ENCODE measurements at regions not wholly inside any gene's neighbourhood (a gene's known extent, or its start where the extent isn't known, plus 50 kb on each side); places are given as distances from the start of the nearest gene placed in this dataset.

GRCh38 chr2:149906886-149907285 lies 319.3 kb upstream of the MMADHC start:
- H3K4me3 ChIP-seq = no peak overlapping the region
- H3K9me3 ChIP-seq = no peaks in the 10 kb centered on the region
- 76% methylated on average over 5 of the region's 5 CpGs for WGBS
- H3K4me1 ChIP-seq = no peaks in the 10 kb centered on the region
- no peaks in the 10 kb centered on the region for H3K27me3 ChIP-seq
- no peaks in the 10 kb centered on the region for H3K36me3 ChIP-seq
- no peak for TF ChIP-seq POLR2A (IDR thresholded peaks at IDR 0.05)
- TF ChIP-seq POLR2AphosphoS5 (IDR thresholded peaks at IDR 0.05) = no peak
- TF ChIP-seq CTCF (IDR thresholded peaks at IDR 0.05) = no peak
- no peak for TF ChIP-seq EP300 (IDR thresholded peaks at IDR 0.05)
- DNase-seq (ENCODE audit: low spot score in 2 of 2) = no peak
- no peak overlapping the region for H3K27ac ChIP-seq

GRCh38 chr2:149904352-149905175 lies 317.0 kb upstream of the MMADHC start:
- H3K4me1 ChIP-seq = no peaks in the 10 kb centered on the region
- 80% methylated on average over 7 of the region's 7 CpGs for WGBS
- H3K4me3 ChIP-seq = no peak overlapping the region
- no peak overlapping the region for H3K27ac ChIP-seq
- H3K36me3 ChIP-seq = no peaks in the 10 kb centered on the region
- H3K9me3 ChIP-seq = no peaks in the 10 kb centered on the region
- TF ChIP-seq EP300 (IDR thresholded peaks at IDR 0.05) = no peak
- TF ChIP-seq POLR2A (IDR thresholded peaks at IDR 0.05) = no peak
- TF ChIP-seq CTCF (IDR thresholded peaks at IDR 0.05) = no peak
- no peak for DNase-seq (ENCODE audit: low spot score in 2 of 2)
- H3K27me3 ChIP-seq = no peaks in the 10 kb centered on the region

GRCh38 chr2:149903626-149904025 lies 316.1 kb upstream of the MMADHC start:
- no peak overlapping the region for H3K27ac ChIP-seq
- H3K27me3 ChIP-seq = no peaks in the 10 kb centered on the region
- no peak overlapping the region for H3K4me3 ChIP-seq
- no peaks in the 10 kb centered on the region for H3K4me1 ChIP-seq
- DNase-seq (ENCODE audit: low spot score in 2 of 2) = no peak
- no peak for TF ChIP-seq EP300 (IDR thresholded peaks at IDR 0.05)
- TF ChIP-seq POLR2A (IDR thresholded peaks at IDR 0.05) = no peak
- no peak for TF ChIP-seq CTCF (IDR thresholded peaks at IDR 0.05)
- no peak for TF ChIP-seq POLR2AphosphoS5 (IDR thresholded peaks at IDR 0.05)
- no peaks in the 10 kb centered on the region for H3K36me3 ChIP-seq
- WGBS = 97% methylated on average over 4 of the region's 4 CpGs
- H3K9me3 ChIP-seq = no peaks in the 10 kb centered on the region

- H3K27ac ChIP-seq = no peak overlapping the region
- 63% methylated on average over 4 of the region's 4 CpGs for WGBS
Observed at GRCh38 chr2:149902081-149902480, 314.5 kb upstream of the MMADHC start.

More at GRCh38 chr2:149902081-149902480, 314.5 kb upstream of the MMADHC start:
- TF ChIP-seq POLR2AphosphoS5 (IDR thresholded peaks at IDR 0.05) (no peak), CTCF (IDR thresholded peaks at IDR 0.05) (no peak), POLR2A (IDR thresholded peaks at IDR 0.05) (no peak), EP300 (IDR thresholded peaks at IDR 0.05) (no peak)
- no peak overlapping the region for H3K4me3 ChIP-seq
- no peaks in the 10 kb centered on the region for H3K27me3 ChIP-seq
- DNase-seq (ENCODE audit: low spot score in 2 of 2) = no peak
- H3K4me1 ChIP-seq = no peaks in the 10 kb centered on the region
- H3K36me3 ChIP-seq = no peaks in the 10 kb centered on the region
- no peaks in the 10 kb centered on the region for H3K9me3 ChIP-seq

Measured in suprapubic skin (tissue), 4 donors.